GM12875 (cell line): ENCODE measurements at regions not wholly inside any gene's neighbourhood (a gene's known extent, or its start where the extent isn't known, plus 50 kb on each side); places are given as distances from the start of the nearest gene placed in this dataset.

ENCODE experiments used
- H3K4me3 ChIP-seq: one replicate; pipeline ENCODE4 v1.5.1; 2011; ENCODE audit warnings: low read depth, low read length, control low read depth
- CTCF ChIP-seq: IDR thresholded peaks from 2 replicates; pipeline ENCODE4 v1.5.1; 2011; ENCODE audit warnings: low read depth, mild to moderate bottlenecking, control low read depth, inconsistent platforms, low read length, moderate library complexity, borderline replicate concordance; ENCODE audit not compliant: insufficient read depth

DNA sequence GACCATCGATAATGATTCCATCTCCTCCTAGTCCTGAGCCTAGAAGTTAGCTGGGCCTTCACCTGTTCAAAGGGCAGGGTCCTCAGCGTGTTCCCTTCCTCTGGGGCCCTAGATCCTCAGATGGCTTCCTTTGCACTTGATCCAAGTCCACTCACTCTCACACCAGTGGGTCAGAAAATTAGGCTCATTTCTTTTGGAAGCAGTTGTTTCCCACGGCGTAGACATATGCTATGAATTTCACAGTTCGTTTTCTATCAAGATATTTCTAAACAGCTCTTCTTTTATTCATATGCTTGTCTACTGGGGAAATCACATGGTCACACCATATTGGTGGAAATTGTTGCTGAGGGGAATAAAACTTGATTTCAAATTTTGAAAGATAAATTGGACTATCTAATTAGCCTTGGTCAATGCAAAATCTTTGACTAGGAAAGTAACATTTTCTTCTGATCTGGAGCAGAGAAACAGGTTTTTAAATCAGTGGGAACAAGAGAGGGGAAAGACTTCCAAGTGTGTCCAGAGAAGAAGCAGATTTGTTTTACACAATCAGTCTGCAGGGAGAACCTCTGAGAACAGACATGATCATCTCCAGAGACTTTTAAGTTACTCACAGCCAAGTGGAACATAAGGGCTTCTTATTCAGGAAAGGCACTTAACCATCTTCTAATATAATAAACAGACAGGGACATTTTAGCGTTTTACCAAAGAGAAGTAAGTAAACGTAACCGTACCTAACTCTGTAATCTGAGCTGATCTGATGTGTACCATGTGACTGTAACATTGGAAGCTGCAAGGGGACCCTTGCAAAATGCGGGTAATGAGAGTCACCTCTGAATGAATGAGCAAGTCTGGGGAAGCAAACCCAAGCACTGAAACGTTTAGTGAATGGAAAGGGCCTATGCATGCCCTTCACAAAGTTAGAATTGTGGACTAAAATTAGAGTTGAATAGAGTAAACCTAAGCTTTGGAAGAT lies 455.7 kb upstream of the FAT1 start:
- no peak overlapping the region for H3K4me3 ChIP-seq

GRCh38 chr4:187181054-187181453 lies 457.4 kb upstream of the FAT1 start:
- H3K4me3 ChIP-seq = no peak overlapping the region
- no peak for TF ChIP-seq CTCF

More for the DNA sequence above, 455.7 kb upstream of the FAT1 start:
- TF ChIP-seq CTCF = no peak

DNA sequence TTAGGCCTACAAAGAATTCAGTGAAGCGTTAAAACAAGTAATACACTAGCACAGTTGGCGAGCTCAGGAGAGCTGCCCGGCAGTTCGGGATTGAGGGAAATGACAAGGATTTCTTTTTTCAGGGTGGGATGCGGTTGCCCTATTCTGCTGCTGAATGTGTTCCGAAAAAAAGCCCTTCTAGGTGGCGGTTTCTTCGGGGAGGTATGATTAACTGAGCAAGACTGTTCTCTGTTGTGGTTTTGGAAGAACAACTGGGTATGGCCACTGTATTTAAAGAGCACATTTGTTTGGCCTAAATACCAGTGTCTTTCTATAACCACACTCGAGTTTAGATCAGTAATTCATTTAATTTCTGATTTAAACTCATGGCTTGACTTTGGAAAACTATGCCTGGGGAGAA lies 459.7 kb upstream of the FAT1 start:
- TF ChIP-seq CTCF = no peak
- H3K4me3 ChIP-seq = no peak overlapping the region

DNA sequence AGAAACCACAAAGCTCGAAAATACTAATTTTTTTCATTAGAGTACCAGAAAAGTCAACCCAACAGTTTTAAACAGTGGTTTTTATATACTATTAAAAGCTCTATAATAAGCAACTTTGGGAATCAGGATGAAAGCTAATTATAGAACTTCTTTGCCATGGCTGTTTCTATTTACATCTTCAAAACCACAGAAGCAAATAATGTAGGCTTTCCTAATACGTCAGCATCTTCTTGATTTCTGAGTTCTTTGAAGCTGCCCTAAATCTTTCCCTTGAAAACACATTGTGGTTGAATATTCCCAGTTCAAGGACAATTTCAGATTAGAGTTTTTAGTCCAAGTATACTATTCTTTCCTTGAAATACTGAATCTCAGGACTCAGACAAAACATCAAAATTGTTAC lies 460.2 kb upstream of the FAT1 start:
- no peak for TF ChIP-seq CTCF
- no peak overlapping the region for H3K4me3 ChIP-seq

DNA sequence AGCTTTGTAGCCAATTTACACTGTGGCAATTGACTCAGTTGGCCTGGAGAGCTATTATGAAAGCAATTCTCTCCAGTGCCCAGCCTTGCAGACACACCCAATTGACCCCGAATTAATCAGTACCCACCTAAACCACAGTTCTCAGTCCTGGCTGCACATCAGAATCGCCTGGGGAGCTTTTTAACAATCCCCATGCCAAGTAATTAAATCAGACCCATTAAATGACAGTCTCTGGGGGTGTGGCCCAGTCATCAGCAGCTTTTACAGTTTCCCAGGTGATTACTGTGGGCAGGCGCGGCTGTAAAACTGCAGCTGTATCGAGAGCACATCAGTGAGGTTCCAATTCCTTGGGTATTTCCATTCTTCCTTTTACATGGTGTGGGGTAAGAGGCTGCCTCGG lies 460.9 kb upstream of the FAT1 start:
- H3K4me3 ChIP-seq = no peak overlapping the region
- no peak for TF ChIP-seq CTCF

GRCh38 chr4:187188118-187188517 lies 464.5 kb upstream of the FAT1 start:
- TF ChIP-seq CTCF = no peak

GRCh38 chr4:187188741-187189140 lies 465.1 kb upstream of the FAT1 start:
- H3K4me3 ChIP-seq = no peak overlapping the region
- TF ChIP-seq CTCF = no peak

More at GRCh38 chr4:187188118-187188517, 464.5 kb upstream of the FAT1 start:
- no peak overlapping the region for H3K4me3 ChIP-seq
